Body of pancreas (tissue), 4 donors: ENCODE measurements at regions not wholly inside any gene's neighbourhood (a gene's known extent, or its start where the extent isn't known, plus 50 kb on each side); places are given as distances from the start of the nearest gene placed in this dataset.

ENCODE experiments used
- POLR2A ChIP-seq, 3 donors: fragments of 450-650 bp; IDR thresholded peaks; one replicate each; pipeline ENCODE4 v1.6.1; 2016; ENCODE audit warnings: antibody characterized with exemption in 3 of 3, mild to moderate bottlenecking in 2 of 3
- TF ChIP-seq, protein P1 (sequence below), 7 experiments: fragments of 450-650 bp in 4 of 7; fragments of 200-600 bp in 3 of 7; sonication (generic) in 3 of 7; IDR thresholded peaks; one replicate each; pipeline ENCODE4 v1.5.1; 2016 to 2019; ENCODE audit warnings: antibody characterized with exemption in 7 of 7

DNA sequence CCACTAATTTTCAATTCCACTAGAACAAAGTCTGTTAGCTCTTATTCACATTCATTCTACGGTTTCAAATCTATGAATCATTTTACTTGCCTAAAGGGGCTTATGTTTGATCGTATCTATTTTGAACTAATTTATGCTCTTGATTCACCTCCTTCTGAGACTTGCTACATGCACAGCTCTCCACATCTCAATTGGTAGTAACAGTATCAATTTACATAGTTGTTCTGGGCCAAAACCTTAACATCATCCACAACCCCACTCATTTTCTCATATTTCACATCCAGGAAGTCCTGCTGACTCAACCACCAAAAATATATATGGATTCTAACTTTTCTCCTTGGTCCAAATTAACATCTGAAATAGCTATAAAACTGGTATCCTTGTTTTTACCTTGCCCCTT lies 208.6 kb downstream of the RASSF9 start:
- TF ChIP-seq, protein P1, sequence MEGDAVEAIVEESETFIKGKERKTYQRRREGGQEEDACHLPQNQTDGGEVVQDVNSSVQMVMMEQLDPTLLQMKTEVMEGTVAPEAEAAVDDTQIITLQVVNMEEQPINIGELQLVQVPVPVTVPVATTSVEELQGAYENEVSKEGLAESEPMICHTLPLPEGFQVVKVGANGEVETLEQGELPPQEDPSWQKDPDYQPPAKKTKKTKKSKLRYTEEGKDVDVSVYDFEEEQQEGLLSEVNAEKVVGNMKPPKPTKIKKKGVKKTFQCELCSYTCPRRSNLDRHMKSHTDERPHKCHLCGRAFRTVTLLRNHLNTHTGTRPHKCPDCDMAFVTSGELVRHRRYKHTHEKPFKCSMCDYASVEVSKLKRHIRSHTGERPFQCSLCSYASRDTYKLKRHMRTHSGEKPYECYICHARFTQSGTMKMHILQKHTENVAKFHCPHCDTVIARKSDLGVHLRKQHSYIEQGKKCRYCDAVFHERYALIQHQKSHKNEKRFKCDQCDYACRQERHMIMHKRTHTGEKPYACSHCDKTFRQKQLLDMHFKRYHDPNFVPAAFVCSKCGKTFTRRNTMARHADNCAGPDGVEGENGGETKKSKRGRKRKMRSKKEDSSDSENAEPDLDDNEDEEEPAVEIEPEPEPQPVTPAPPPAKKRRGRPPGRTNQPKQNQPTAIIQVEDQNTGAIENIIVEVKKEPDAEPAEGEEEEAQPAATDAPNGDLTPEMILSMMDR (IDR thresholded peaks at IDR 0.05) = no peak
- TF ChIP-seq POLR2A (IDR thresholded peaks at IDR 0.05) = no peak
